Activated CD4-positive, alpha-beta T cell treated with anti-CD3 and anti-CD28 coated beads for 36 hours (primary cell): ENCODE measurements at regions not wholly inside any gene's neighbourhood (a gene's known extent, or its start where the extent isn't known, plus 50 kb on each side); places are given as distances from the start of the nearest gene placed in this dataset.
"Not testable (repeated sequence)": the region's sequence is repeated elsewhere in the genome, so short reads cannot be mapped to it uniquely, and the experiment has no call there.

Source experiments
- ATAC-seq: fragments of 200-7000 bp; cut with Tn5 transposase; one replicate; pipeline ENCODE4 v1.10.0; 2021; ENCODE audit warnings: mild to moderate bottlenecking, moderate library complexity
- CTCF ChIA-PET: fragments of 350-600 bp; sonication (Branson Sonifier 250); formaldehyde crosslinking; loops from one replicate; lab custom pipeline; 2021; ENCODE audit warnings: antibody characterized with exemption; lab: Charles Lee
- POLR2A ChIA-PET: fragments of 350-600 bp; sonication (Branson Sonifier 250); formaldehyde crosslinking; loops from one replicate; lab custom pipeline; 2021; ENCODE audit warnings: antibody characterized with exemption, inconsistent platforms; lab: Charles Lee
- DNase-seq: peaks from one replicate; pipeline ENCODE4 v3.0.0-alpha.2; 2020
- H3K27ac Mint-ChIP-seq: one replicate; pipeline ENCODE4 v1.8.0; 2021; ENCODE audit warnings: mixed read lengths
- H3K27me3 Mint-ChIP-seq: one replicate; pipeline ENCODE4 v1.8.0; 2021; ENCODE audit warnings: mixed read lengths
- H3K36me3 Mint-ChIP-seq: one replicate; pipeline ENCODE4 v1.8.0; 2021; ENCODE audit warnings: low read depth, mixed read lengths
- H3K4me1 Mint-ChIP-seq: one replicate; pipeline ENCODE4 v1.8.0; 2021; ENCODE audit warnings: mixed read lengths
- H3K4me3 Mint-ChIP-seq: one replicate; pipeline ENCODE4 v1.8.0; 2021; ENCODE audit warnings: mild to moderate bottlenecking, moderate library complexity, mixed read lengths
- H3K9me3 Mint-ChIP-seq: one replicate; pipeline ENCODE4 v1.8.0; 2021; ENCODE audit warnings: low read depth, mixed read lengths
- intact Hi-C, 2 experiments: fragments of 100-400 bp; cut with DNase I in 1 of 2; cut with micrococcal nuclease in 1 of 2; formaldehyde crosslinking; loops; one replicate each; pipeline versions ENCODE4 v1.14.2 to v1.15.1; 2022 to 2024; cut with DNase I, micrococcal nuclease

GRCh38 chr11:121358760-121359159 lies 66.2 kb downstream of the SC5D start:
- ATAC-seq (no peak), DNase-seq (no peak)
- ChIA-PET CTCF (interaction anchor here (0.7 to 2.5 kb wide), 3 partner anchors 9 to 23 kb away, joined by 3 to 11 read pairs (median 4); no protein-coding TSS in a partner anchor), POLR2A (no interaction called here)
- H3K4me1 Mint-ChIP-seq = no peaks in the 10 kb centered on the region
- H3K27me3 Mint-ChIP-seq = no peaks in the 10 kb centered on the region
- no peak overlapping the region for H3K4me3 Mint-ChIP-seq
- no peak overlapping the region for H3K27ac Mint-ChIP-seq
- H3K36me3 Mint-ChIP-seq = no peaks in the 10 kb centered on the region
- H3K9me3 Mint-ChIP-seq = no peaks in the 10 kb centered on the region
- intact Hi-C loops = no loop called here

DNA sequence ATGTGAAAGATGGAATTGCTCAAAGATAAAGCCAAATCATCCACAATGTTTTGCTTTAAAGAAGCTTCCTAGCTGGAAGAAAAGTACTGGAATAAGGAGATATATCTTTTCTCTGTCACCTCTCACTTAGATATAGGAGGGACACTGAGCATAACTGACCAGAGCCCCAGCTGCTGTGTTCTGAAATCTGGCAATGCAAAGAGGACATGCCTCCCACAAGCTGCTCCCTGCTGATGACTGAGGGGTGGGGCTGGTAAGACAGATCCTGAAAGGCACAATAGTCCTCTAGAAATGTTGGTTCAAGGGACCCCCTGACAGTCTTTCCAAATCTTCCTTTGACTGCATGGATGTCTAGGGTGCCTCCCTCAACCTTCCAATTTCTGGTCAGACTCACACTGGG lies 67.0 kb downstream of the SC5D start:
- intact Hi-C loops = no loop called here
- Mint-ChIP-seq H3K9me3 (no peaks in the 10 kb centered on the region), H3K36me3 (no peaks in the 10 kb centered on the region), H3K27ac (no peak overlapping the region), H3K4me3 (no peak overlapping the region), H3K4me1 (no peaks in the 10 kb centered on the region), H3K27me3 (no peaks in the 10 kb centered on the region)
- ChIA-PET POLR2A (no interaction called here), CTCF (interaction anchor here (1.2 to 2.5 kb wide), 2 partner anchors 8 to 23 kb away, joined by 4 to 11 read pairs; no protein-coding TSS in a partner anchor)
- ATAC-seq = no peak
- no peak for DNase-seq

GRCh38 chr11:121362955-121363354 lies 70.4 kb downstream of the SC5D start:
- CTCF ChIA-PET, ATAC-seq, H3K9me3 Mint-ChIP-seq, DNase-seq, H3K27ac Mint-ChIP-seq, H3K4me3 Mint-ChIP-seq, intact Hi-C loops, POLR2A ChIA-PET, H3K27me3 Mint-ChIP-seq, H3K36me3 Mint-ChIP-seq: not testable (repeated sequence)
- peaks cover 12% of the 10 kb centered on the region for H3K4me1 Mint-ChIP-seq

DNA sequence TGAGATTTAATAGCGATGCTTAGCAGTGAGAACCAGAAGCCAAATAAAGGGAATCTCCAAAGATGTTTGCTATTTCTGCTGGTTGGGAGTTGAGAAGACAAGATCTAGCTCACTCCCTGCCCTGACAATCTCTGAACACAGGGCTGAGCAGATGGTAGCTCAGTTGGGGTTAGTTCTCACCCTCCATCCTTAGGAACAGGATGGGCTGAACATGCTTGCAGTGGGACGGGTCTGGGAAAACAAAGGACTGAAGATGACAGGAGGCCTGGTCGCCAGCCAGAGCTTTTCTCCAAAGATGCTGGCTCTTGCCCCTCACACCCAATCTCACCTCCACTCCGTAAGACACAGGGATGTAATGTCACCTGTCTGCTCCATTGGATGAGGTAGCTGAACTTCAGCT lies 72.7 kb downstream of the SC5D start:
- Mint-ChIP-seq H3K4me3 (no peak overlapping the region), H3K4me1 (peaks cover 31% of the 10 kb centered on the region), H3K9me3 (no peaks in the 10 kb centered on the region), H3K36me3 (no peaks in the 10 kb centered on the region), H3K27ac (no peak overlapping the region), H3K27me3 (no peaks in the 10 kb centered on the region)
- DNase-seq (no peak), ATAC-seq (no peak)
- ChIA-PET CTCF (interaction anchor here (0.6 kb wide), 1 partner anchor 96 kb away, joined by 3 read pairs; no protein-coding TSS in a partner anchor), POLR2A (no interaction called here)
- intact Hi-C loops = no loop called here

- Mint-ChIP-seq H3K9me3 (peaks cover 1% of the 10 kb centered on the region), H3K4me3 (no peak overlapping the region), H3K27me3 (no peaks in the 10 kb centered on the region), H3K27ac (no peak overlapping the region), H3K36me3 (no peaks in the 10 kb centered on the region), H3K4me1 (peaks cover 37% of the 10 kb centered on the region)
- ChIA-PET POLR2A (no interaction called here), CTCF (interaction anchor here (1.7 kb wide), 1 partner anchor 46 kb away, joined by 4 read pairs; no protein-coding TSS in a partner anchor)
- ATAC-seq (no peak), DNase-seq (no peak)
- intact Hi-C loops = no loop called here
These were observed 73.5 kb downstream of the SC5D start for GRCh38 chr11:121366038-121366437.

DNA sequence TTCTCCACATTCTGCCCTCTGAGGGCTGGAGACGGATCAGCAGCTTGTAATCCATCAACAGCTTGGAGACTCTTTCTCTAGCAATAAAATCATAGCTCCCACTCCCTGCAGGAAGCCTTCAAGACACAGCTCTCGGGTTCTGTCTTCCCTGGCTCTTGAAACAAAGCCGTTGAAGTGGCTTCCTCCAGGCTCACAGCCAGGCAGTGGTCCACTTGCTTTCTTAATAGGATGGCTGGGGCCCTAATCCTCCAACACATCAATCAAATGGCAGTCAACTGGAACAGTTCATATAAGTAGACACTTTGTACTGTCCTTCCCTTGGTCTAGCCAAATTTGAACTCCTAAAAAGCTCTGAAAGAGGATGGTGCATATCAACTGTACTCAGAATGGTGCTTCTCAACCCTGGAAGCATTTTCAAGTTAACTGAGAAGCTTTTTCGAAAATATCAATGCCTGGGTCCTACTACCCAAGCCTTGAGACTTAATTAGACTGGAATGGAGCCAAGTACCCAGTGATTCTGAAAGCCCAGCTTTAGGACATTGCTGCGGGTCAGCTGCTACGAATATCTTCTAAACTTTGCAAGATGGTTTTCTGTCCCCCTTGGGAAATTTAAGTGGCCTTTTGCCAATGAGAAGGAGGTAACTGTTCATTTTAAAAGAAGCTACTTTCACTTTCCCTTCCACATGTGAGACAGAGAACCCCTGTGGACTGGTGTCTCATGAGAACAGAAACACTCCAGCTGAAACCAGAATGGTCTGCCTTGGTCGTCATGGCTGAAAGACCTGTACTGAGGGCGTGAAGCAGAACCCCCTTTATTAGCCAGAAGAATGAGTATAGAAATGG lies 74.7 kb downstream of the SC5D start:
- ATAC-seq (peak; percentile 93), DNase-seq (peak; percentile 60)
- Mint-ChIP-seq H3K4me3 (peak overlapping the region; percentile 35), H3K4me1 (peaks cover 42% of the 10 kb centered on the region), H3K36me3 (no peaks in the 10 kb centered on the region), H3K27me3 (no peaks in the 10 kb centered on the region), H3K9me3 (peaks cover 1% of the 10 kb centered on the region), H3K27ac (peak overlapping the region; percentile 86)
- intact Hi-C loops = no loop called here
- ChIA-PET CTCF (interaction anchor here (0.5 to 2.7 kb wide), 10 partner anchors 9 to 224 kb away, joined by 3 to 11 read pairs (median 4); no protein-coding TSS in a partner anchor), POLR2A (interaction anchor here (0.7 kb wide), 1 partner anchor 74 kb away, joined by 3 read pairs; no protein-coding TSS in a partner anchor)

GRCh38 chr11:121367844-121368225 lies 75.3 kb downstream of the SC5D start:
- peak overlapping the region; percentile 35 for H3K4me3 Mint-ChIP-seq
- H3K9me3 Mint-ChIP-seq = peaks cover 1% of the 10 kb centered on the region
- intact Hi-C loops = no loop called here
- no peaks in the 10 kb centered on the region for H3K27me3 Mint-ChIP-seq
- no peak for DNase-seq
- ChIA-PET POLR2A (interaction anchor here (0.7 kb wide), 1 partner anchor 74 kb away, joined by 3 read pairs; no protein-coding TSS in a partner anchor), CTCF (interaction anchor here (0.5 to 2.7 kb wide), 11 partner anchors 10 to 224 kb away, joined by 3 to 11 read pairs (median 4); no protein-coding TSS in a partner anchor)
- H3K36me3 Mint-ChIP-seq = no peaks in the 10 kb centered on the region
- H3K27ac Mint-ChIP-seq = peak overlapping the region; percentile 86
- H3K4me1 Mint-ChIP-seq = peaks cover 46% of the 10 kb centered on the region
- no peak for ATAC-seq

GRCh38 chr11:121368364-121369240 lies 76.0 kb downstream of the SC5D start:
- Mint-ChIP-seq H3K27me3 (no peaks in the 10 kb centered on the region), H3K4me1 (peaks cover 54% of the 10 kb centered on the region), H3K36me3 (no peaks in the 10 kb centered on the region), H3K4me3 (no peak overlapping the region), H3K9me3 (peaks cover 1% of the 10 kb centered on the region), H3K27ac (no peak overlapping the region)
- ATAC-seq (no peak), DNase-seq (no peak)
- intact Hi-C loops = no loop called here
- CTCF ChIA-PET = interaction anchor here (0.6 to 2.7 kb wide), 9 partner anchors 9 to 259 kb away, joined by 3 to 11 read pairs (median 4); no protein-coding TSS in a partner anchor
- POLR2A ChIA-PET = no interaction called here

- CTCF ChIA-PET = interaction anchor here (0.6 to 1.0 kb wide), 3 partner anchors 8 to 56 kb away, joined by 3 read pairs; no protein-coding TSS in a partner anchor
- no peak overlapping the region for H3K4me3 Mint-ChIP-seq
- H3K9me3 Mint-ChIP-seq = peaks cover 1% of the 10 kb centered on the region
- intact Hi-C loops = no loop called here
- H3K27me3 Mint-ChIP-seq = no peaks in the 10 kb centered on the region
- no peak overlapping the region for H3K27ac Mint-ChIP-seq
- no peaks in the 10 kb centered on the region for H3K36me3 Mint-ChIP-seq
- POLR2A ChIA-PET = no interaction called here
- ATAC-seq = no peak
- peaks cover 61% of the 10 kb centered on the region for H3K4me1 Mint-ChIP-seq
- no peak for DNase-seq
These were observed 76.8 kb downstream of the SC5D start for GRCh38 chr11:121369366-121369765.

GRCh38 chr11:121372028-121372427 lies 79.5 kb downstream of the SC5D start:
- intact Hi-C loops = no loop called here
- POLR2A ChIA-PET = no interaction called here

More at GRCh38 chr11:121372028-121372427, 79.5 kb downstream of the SC5D start:
- no peak overlapping the region for H3K27ac Mint-ChIP-seq
- H3K9me3 Mint-ChIP-seq = peaks cover 1% of the 10 kb centered on the region
- H3K27me3 Mint-ChIP-seq = no peaks in the 10 kb centered on the region
- peaks cover 71% of the 10 kb centered on the region for H3K4me1 Mint-ChIP-seq
- CTCF ChIA-PET = interaction anchor here (0.6 to 2.0 kb wide), 3 partner anchors 8 to 22 kb away, joined by 3 to 11 read pairs (median 3); no protein-coding TSS in a partner anchor
- H3K4me3 Mint-ChIP-seq = no peak overlapping the region
- ATAC-seq (no peak), DNase-seq (no peak)
- H3K36me3 Mint-ChIP-seq = no peaks in the 10 kb centered on the region
